ENCODE measurements at regions not wholly inside any gene's neighbourhood (a gene's known extent, or its start where the extent isn't known, plus 50 kb on each side); places are given as distances from the start of the nearest gene placed in this dataset.
"Not testable (repeated sequence)": the region's sequence is repeated elsewhere in the genome, so short reads cannot be mapped to it uniquely, and the experiment has no call there.

- ATAC-seq; H3K4me1 ChIP-seq; H3K27me3 ChIP-seq (ENCODE audit: low read depth); H3K9me3 ChIP-seq; H3K36me3 ChIP-seq; H3K4me3 ChIP-seq; H3K27ac ChIP-seq; DNase-seq: not testable (repeated sequence)
- intact Hi-C loops (cut with DNase I) = loop anchor here (10.0 kb wide), 1 partner anchor 115 kb away; no protein-coding TSS in a partner anchor
These were observed 173.8 kb downstream of the TMEM121 start for GRCh38 chr14:105700146-105700545.

DNA sequence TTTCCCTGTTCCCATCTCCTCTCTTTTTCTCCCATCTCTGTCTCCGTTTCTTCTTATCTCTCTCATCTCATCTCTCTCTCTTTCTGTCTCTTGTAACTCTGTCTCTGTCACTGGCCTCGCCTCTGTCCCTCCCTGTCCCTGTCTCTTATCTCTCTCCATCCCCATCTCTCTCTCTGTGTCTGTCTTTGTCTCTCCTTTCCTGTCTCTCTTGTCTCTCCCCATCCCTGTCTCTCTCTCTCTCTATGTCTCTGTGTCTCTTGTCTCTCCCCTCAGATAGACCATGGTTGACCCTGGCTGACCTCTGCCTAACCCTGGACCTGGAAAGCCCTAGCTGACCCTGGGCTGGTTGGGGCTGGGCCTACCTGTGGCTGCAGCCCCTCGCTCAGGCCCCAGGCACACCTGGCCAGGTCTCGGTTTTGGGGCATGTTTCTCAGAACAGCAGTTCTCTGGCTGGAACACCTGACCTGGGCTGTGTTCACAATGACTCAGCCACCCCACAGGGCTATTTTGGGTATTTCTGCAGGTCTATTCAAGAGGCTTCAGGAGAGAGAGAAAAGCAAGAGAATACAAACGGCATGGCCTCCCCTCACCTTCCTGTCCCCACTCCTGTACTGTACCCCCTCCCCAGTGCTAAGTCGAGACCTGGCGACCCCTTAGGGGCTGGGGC, 174.4 kb downstream of the TMEM121 start:
- no peak for ATAC-seq
- DNase-seq = no peak
- Histone ChIP-seq H3K9me3 (no peaks in the 10 kb centered on the region), H3K4me1 (no peaks in the 10 kb centered on the region), H3K36me3 (no peaks in the 10 kb centered on the region), H3K27ac (no peak overlapping the region), H3K27me3 (ENCODE audit: low read depth) (no peaks in the 10 kb centered on the region), H3K4me3 (no peak overlapping the region)
- intact Hi-C loops (cut with DNase I) = loop anchor here (10.0 kb wide), 1 partner anchor 116 kb away; no protein-coding TSS in a partner anchor
- TF ChIP-seq, protein P1, sequence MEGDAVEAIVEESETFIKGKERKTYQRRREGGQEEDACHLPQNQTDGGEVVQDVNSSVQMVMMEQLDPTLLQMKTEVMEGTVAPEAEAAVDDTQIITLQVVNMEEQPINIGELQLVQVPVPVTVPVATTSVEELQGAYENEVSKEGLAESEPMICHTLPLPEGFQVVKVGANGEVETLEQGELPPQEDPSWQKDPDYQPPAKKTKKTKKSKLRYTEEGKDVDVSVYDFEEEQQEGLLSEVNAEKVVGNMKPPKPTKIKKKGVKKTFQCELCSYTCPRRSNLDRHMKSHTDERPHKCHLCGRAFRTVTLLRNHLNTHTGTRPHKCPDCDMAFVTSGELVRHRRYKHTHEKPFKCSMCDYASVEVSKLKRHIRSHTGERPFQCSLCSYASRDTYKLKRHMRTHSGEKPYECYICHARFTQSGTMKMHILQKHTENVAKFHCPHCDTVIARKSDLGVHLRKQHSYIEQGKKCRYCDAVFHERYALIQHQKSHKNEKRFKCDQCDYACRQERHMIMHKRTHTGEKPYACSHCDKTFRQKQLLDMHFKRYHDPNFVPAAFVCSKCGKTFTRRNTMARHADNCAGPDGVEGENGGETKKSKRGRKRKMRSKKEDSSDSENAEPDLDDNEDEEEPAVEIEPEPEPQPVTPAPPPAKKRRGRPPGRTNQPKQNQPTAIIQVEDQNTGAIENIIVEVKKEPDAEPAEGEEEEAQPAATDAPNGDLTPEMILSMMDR (IDR thresholded peaks at IDR 0.05) = no peak

DNA sequence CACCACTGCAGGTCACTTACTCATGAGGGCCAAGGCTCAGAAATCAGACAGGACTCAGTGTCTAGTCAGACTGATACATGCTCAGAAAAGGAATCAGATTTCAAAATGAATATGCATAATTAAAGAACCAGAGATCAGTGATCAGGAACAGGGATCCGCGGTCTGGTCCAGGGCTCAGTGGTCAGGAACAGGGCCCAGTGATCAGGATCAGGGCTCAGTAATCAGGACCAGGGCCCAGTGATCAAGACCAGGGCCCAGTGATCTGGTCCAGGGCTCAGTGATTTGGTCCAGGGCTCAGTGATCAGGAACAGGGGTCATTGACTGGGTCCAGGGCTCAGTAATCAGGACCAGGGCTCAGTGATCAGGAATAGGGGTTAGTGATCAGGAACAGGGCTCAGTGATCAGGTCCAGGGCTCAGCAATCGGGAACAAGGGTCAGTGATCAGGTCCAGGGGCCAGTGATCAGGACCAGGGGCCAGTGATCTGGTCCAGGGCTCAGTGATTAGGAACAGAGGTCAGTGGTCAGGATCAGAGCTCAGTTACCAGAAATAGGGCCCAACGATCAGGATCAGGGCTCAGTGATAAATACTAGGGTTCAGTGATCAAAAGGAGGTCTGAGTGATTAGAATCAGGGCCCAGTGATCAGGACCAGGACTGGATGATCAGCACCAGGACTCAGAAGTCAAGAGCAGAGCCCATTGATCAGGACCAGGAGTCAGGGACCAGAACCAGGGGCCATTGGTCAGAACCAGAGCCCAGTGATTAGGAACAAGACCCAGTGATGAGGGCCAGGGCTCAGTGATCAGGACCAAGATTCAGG, 175.3 kb downstream of the TMEM121 start:
- no peaks in the 10 kb centered on the region for H3K27me3 ChIP-seq (ENCODE audit: low read depth)
- ATAC-seq (no peak), DNase-seq (no peak)
- TF ChIP-seq, protein P1 (IDR thresholded peaks at IDR 0.05) = no peak
- intact Hi-C loops (cut with DNase I) = loop anchor here (10.0 kb wide), 1 partner anchor 117 kb away; no protein-coding TSS in a partner anchor
- H3K9me3 ChIP-seq = no peaks in the 10 kb centered on the region
- no peak overlapping the region for H3K27ac ChIP-seq
- H3K36me3 ChIP-seq = no peaks in the 10 kb centered on the region
- H3K4me3 ChIP-seq = no peak overlapping the region
- no peaks in the 10 kb centered on the region for H3K4me1 ChIP-seq

- no peaks in the 10 kb centered on the region for H3K4me1 ChIP-seq
- no peak overlapping the region for H3K27ac ChIP-seq
- H3K36me3 ChIP-seq = no peaks in the 10 kb centered on the region
- no peak overlapping the region for H3K4me3 ChIP-seq
- no peaks in the 10 kb centered on the region for H3K9me3 ChIP-seq
- TF ChIP-seq, protein P1 (IDR thresholded peaks at IDR 0.05) = no peak
- no peaks in the 10 kb centered on the region for H3K27me3 ChIP-seq (ENCODE audit: low read depth)
- no peak for ATAC-seq
- intact Hi-C loops (cut with DNase I) = loop anchor here (10.0 kb wide), 1 partner anchor 118 kb away; no protein-coding TSS in a partner anchor
- no peak for DNase-seq
These were observed 176.0 kb downstream of the TMEM121 start for GRCh38 chr14:105702275-105702817.

DNA sequence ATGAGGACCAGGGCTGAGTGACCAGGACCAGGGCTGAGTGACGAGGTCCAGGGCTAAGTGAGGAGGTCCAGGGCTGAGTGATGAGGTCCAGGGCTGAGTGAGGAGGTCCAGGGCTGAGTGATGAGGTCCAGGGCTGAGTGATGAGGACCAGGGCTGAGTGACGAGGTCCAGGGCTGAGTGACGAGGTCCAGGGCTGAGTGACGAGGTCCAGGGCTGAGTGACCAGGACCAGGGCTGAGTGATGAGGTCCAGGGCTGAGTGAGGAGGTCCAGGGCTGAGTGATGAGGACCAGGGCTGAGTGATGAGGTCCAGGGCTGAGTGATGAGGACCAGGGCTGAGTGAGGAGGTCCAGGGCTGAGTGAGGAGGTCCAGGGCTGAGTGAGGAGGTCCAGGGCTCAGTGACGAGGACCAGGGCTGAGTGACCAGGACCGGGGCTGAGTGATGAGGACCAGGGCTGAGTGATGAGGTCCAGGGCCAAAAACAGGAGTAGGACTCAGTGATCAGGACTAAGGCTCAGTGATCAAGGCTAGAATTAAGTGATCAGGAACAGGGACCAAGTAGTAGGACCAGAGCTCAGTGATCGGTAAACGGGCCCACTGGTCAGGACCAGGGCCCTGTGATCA, 176.8 kb downstream of the TMEM121 start:
- not testable (repeated sequence) for DNase-seq; H3K9me3 ChIP-seq; H3K36me3 ChIP-seq; H3K4me1 ChIP-seq; H3K27ac ChIP-seq; ATAC-seq; H3K27me3 ChIP-seq (ENCODE audit: low read depth); H3K4me3 ChIP-seq
- intact Hi-C loops (cut with DNase I) = loop anchor here (10.0 kb wide), 1 partner anchor 118 kb away; no protein-coding TSS in a partner anchor

DNA sequence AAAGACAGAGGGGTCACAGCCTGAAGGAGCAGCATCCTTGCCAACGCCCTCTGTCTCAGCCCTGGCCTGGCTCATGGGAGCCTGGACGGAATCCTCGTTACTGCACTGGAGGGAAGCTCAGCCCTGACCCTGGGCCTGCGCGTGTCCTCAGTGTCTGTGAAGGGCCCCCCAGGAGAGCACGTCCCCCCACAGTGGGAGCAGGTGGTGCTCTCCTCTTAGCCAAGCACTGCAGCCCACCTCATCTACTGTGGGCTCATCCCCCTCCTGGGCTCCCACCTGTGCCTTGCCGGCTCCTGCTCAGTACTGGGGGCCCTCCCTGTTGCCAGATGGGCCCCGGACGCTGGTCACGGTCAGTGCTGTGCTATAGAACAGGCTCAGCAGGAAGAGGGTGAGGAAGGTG, 177.7 kb downstream of the TMEM121 start:
- intact Hi-C loops (cut with DNase I) = loop anchor here (10.0 kb wide), 1 partner anchor 119 kb away; no protein-coding TSS in a partner anchor
- H3K27ac ChIP-seq; H3K4me1 ChIP-seq; DNase-seq; H3K36me3 ChIP-seq; H3K9me3 ChIP-seq; H3K27me3 ChIP-seq (ENCODE audit: low read depth); H3K4me3 ChIP-seq; ATAC-seq: not testable (repeated sequence)

DNA sequence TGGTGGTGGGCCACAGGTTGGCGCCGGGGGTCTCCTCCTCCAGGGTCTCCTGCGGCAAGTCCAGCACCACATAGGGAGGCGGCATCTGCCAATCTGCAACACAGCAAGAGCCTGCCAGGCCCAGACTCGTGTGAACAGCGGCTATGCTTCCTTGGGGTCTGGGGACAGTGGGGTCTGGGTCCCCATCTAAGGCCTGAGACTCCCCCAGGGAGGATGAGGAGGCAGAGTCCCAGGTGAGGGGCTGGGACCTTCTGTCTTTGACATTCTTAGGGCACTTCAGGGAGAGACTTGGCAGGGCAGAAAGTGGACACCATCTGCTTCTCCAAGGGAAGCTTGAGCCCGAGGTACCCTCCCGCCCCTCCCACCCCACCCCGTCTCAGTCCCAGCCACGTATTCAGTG, 178.1 kb downstream of the TMEM121 start:
- ATAC-seq; H3K4me1 ChIP-seq; H3K36me3 ChIP-seq; DNase-seq; H3K4me3 ChIP-seq; H3K27me3 ChIP-seq (ENCODE audit: low read depth); H3K27ac ChIP-seq; H3K9me3 ChIP-seq: not testable (repeated sequence)
- intact Hi-C loops (cut with DNase I) = loop anchor here (10.0 kb wide), 1 partner anchor 120 kb away; no protein-coding TSS in a partner anchor

- intact Hi-C loops (cut with DNase I) = loop anchor here (10.0 kb wide), 1 partner anchor 121 kb away; no protein-coding TSS in a partner anchor
- H3K36me3 ChIP-seq; H3K9me3 ChIP-seq; ATAC-seq; H3K27ac ChIP-seq; H3K4me3 ChIP-seq; H3K27me3 ChIP-seq (ENCODE audit: low read depth); DNase-seq; H3K4me1 ChIP-seq: not testable (repeated sequence)
These were observed 179.1 kb downstream of the TMEM121 start for GRCh38 chr14:105705512-105705861.

GRCh38 chr14:105705862-105706700, 179.7 kb downstream of the TMEM121 start:
- not testable (repeated sequence) for H3K27me3 ChIP-seq (ENCODE audit: low read depth); H3K27ac ChIP-seq; H3K36me3 ChIP-seq; H3K4me3 ChIP-seq; H3K9me3 ChIP-seq; DNase-seq; H3K4me1 ChIP-seq
- intact Hi-C loops (cut with DNase I) = loop anchor here (10.0 kb wide), 1 partner anchor 121 kb away; no protein-coding TSS in a partner anchor
- peak; percentile 5 to 25 for ATAC-seq

All from lower lobe of right lung (tissue), 2 donors.